ENCODE measurements at regions not wholly inside any gene's neighbourhood (a gene's known extent, or its start where the extent isn't known, plus 50 kb on each side); places are given as distances from the start of the nearest gene placed in this dataset.
A peak's percentile ranks its signal among the peaks of the same experiment; 100 is the strongest.
"Not testable (repeated sequence)": the region's sequence is repeated elsewhere in the genome, so short reads cannot be mapped to it uniquely, and the experiment has no call there.

DNA sequence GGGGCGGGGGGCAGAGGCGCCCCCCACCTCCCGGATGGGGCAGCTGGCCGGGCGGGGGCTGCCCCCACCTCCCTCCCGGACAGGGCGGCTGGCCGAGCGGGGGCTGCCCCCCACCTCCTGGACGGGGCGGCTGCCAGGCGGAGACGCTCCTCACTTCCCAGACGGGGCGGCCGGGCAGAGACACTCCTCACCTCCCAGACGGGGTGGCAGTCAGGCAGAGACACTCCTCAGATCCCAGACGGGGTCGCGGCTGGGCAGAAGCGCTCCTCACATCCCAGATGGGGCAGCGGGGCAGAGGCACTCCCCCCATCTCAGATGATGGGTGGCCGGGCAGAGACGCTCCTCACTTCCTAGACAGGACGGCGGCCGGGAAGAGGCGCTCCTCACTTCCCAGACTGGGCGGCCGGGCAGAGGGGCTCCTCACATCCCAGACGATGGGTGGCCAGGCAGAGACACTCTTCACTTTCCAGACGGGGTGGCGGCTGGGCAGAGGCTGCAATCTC, 240.1 kb downstream of the NPIPA7 start:
- not testable (repeated sequence) for DNase-seq

DNA sequence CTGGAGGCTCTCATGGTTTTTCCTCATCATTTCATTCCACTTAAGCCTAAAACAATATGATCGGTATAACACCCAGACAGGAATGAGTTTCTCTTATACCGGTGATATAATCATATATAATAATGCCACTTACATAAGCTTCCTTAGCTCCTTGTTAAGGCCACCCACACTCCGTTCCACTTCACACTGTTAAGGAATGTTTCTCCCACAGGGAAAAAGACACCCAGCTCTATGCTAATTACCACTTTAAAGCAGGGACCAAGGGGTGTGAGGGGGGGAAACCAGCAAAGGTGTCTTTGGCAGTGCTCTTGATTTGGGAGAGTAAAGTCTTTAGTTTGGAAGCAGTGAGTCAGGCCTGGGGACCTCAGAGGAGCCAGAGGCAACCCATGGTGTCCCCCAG, 245.4 kb downstream of the NPIPA7 start:
- DNase-seq: not testable (repeated sequence)

DNA sequence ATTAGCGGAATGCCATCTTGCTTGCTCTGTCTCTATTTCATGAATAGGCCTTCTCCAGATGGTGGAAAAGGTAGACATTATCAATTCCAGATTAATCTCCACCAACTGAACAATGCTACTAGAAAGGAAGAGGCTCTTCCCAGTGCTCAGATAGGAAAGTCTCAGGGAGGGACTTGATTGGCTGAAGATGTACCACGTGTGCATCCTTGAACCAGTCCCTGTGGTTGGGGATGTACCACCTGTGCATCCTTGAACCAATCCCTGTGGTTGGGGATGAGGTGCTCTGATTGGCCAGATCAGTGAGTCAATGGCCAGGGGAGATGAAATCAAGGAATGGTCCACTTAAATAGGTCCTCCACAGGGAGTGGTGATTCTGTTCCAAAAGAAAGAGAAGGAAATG, 246.2 kb downstream of the NPIPA7 start:
- not testable (repeated sequence) for DNase-seq

DNA sequence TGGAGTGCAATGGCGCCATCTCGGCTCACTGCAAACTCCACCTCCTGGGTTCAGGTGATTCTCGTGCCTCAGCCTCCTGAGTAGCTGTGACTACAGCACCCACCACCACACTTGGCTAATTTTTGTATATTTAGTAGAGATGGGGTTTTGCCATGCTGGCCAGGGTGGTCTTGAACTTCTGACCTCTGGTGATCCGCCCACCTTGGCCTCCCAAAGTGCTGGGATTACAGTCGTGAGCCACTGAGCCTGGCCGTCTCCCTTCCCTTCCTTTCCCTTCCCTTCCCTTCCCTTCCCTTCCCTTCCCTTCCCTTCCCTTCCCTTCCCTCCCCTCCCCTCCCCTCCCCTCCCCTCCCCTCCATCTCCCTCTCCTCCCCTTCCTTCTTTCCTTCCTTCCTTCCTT, 248.9 kb downstream of the NPIPA7 start:
- DNase-seq: not testable (repeated sequence)

DNA sequence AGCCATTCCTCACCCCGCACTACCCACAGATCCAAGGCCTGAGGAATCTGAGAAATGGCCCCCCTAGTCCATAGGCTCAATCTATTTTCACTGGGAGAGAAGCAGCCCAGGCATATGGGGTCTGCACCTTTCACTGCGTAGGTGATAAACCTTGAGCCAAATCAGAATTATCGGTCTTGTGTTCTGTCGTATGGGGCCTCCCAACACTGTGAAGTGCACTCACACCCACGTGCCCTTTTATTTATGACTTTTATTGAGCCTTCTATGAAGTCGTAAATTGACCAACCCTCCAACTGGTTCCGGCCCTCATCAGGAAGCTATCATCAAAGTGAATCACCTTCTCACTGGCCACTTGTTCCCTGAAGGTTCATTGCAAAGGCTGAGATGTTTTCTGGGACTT, 259.3 kb downstream of the NPIPA7 start:
- DNase-seq: not testable (repeated sequence)

DNA sequence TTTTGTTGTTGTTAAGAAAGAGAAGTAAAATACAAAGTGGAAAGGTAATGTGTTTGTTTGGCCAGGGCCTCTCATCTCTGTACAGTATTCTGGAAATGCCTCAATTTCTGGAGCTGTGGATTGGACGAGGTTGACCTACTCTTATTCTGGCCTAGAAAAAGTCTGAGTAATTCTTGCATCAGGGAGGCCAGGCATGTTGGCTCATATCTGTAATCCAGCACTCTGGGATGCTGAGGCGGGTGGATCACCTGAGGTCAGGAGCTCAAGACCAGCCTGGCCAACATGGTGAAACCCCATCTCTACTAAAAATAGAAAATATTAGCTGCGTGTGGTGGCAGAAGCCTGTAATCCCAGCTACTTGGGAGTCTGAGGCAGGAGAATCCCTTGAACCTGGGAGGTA, 259.8 kb downstream of the NPIPA7 start:
- DNase-seq: not testable (repeated sequence)

DNA sequence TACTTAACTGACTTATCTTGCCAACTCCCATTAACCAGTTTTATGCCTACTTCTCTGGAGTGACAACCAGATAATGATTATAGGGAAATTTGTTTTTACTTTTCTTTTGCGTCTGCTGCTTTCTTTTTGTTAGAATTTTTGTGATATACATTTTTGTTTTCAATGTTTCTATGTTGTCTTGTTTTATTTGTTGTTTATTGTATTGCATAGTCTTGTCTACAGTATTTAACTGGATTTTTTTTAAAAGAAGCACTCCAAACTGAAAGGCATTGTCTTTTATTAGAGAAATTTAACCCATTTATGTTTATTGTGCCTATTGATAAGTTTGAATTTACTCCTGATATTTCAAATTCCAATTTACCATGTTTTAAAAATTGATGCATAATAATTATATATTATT, 264.9 kb downstream of the NPIPA7 start:
- DNase-seq: not testable (repeated sequence)

DNA sequence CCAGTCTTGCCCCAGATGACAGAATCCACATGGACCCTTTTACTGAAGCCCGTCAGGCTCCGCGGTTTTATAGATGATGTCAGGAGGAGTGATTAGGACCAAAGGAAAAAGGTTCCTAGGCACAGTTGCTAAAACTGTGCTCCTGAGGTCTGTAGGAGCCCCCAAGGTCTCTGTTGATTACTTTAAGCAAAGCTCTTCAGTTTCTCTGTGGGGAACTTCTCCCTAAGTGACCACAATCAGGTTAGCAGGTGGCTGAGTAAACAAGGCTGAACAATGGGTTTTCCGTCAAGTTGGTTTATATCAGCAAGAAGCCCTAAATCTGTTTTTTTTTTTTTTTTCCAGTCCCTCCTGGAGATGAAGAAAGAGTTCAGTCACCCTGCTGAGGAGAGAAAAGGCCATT, 269.1 kb downstream of the NPIPA7 start:
- not testable (repeated sequence) for DNase-seq

DNA sequence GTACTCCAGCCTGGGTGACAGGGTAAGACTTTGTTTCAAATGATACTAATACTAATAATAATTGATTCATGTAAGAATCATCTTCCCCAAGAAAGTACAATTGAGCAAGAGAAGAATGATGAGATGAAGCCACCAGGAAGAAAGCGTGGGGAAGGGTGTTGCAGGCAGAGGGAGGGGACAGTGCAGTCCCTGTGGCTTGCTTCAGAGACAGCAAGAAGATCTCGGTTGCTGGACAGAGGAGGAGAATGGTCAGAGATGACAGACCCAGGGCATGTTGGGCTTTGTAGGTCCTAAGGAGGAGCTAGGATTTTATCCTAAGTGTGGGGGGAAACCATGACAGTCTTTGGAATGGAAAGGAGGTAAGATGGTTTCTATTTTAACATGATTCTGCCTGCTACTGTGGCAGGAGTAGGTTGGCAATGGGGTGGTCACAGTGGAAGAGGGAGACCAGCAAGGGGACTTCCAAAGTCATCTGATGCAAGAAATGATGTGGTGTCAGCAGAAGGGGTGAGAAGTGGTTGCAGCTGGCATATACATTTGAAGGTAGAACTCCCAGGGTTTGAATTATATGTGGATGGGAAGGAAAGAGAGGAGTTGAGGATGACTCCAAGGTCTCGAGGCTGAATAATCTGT, 293.4 kb downstream of the NPIPA7 start:
- DNase-seq: not testable (repeated sequence)

DNA sequence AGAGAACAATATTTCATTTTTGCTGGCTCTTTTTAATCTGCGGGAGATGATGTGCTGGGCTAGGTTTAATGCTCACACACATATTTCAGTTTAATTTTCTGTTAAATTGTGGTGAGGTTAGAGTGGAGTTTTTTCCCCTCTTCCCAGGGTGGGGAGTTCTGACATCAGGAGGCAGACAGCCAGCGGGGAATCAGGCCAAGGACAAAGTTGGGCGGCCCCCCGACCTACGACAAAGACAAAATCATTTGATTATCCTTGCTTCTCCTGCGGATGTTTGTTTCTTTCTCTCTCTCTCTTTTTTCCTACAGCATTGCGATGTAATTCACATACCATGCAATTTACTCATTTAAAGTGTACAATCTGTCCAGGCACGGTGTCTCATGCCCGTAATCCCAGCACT, 295.9 kb downstream of the NPIPA7 start:
- DNase-seq: not testable (repeated sequence)

DNA sequence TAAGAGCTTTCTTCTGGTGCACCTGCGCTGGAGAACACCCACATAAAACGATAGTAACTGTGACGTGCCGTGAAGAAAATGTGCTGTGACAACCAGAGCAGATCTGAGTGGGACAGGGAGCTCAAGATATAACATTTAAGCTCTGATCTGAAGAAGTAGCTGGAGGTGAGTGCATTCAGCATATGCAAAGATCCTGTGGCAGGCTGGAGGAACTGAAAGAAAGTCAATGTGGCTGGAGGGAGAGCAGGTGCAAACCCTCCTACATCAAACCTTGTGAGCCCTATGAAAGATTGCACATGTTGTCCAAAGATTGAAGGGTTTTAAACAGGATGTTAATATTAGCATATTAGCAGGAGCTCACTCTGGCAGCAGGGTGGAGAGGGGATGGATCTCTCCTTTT, 342.9 kb downstream of the NPIPA7 start:
- not testable (repeated sequence) for DNase-seq

DNA sequence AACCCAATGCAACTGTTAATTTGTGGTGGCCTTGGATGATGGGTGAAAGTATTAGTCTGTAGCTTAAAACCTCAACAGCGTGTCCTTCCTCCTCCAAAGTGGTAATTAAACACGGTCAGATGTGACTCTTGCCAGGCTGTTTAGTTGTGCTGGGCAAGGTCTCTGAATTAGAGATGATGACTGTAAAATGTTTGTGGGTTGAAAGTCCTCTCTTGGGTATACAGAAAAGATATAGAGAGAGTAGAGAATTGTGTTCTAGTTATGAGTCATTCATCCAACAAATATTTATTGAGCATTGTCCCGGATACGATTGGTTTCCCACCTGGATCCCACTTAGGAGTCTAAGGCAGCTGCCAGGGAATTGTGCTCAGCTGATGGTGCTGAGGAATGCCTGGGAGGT, 343.7 kb downstream of the NPIPA7 start:
- not testable (repeated sequence) for DNase-seq

DNA sequence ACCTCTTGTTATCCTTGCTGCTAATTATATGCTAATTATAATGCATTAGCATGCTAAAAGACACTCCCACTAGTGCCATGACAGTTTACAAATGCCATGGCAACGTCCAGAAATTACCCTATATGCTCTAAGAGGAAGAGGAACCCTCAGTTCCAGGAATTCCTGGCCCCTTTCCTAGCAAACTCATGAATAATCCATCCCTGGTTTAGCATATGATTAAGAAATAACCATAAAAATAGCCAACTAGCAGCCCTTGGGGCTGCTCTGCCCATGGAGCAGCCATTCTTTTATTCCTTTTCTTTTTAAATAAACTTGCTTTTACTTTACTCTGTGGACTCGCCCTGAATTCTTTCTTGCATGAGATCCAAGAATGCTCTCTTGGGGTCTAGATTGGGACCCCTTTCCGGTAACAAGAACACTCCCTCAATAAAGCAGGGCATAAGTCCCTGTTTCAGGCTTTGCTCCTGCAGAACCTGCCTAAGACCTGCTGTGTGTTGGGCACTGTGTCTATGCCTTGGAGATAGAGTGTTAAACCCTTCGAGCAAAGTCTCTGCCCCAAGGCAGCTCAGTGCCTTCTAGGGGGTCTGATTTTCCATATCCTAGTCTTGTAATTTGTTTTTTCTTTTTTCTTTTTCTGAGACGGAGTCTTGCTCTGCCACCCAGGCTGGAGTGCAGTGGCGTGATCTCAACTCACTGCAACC, 345.0 kb downstream of the NPIPA7 start:
- not testable (repeated sequence) for DNase-seq

DNA sequence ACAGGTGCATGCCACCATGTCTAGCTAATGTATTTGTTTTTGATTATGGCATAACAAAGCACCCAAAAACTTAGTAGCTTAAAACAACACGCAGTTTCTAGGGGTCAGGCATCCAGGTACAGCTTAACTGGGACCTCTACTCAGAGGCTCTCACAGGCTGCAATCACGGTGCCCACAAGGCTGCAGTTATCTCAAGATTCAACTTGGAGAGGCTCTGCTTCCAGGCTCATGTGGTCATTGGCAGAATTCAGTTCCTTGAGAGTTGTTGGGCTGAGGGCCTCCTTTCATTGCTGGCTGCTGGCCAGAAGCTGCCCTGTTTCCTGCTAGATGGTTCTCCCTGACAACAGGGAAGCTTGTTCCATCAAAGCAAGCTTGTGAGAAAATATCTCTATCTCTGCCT, 348.1 kb downstream of the NPIPA7 start:
- not testable (repeated sequence) for DNase-seq

DNA sequence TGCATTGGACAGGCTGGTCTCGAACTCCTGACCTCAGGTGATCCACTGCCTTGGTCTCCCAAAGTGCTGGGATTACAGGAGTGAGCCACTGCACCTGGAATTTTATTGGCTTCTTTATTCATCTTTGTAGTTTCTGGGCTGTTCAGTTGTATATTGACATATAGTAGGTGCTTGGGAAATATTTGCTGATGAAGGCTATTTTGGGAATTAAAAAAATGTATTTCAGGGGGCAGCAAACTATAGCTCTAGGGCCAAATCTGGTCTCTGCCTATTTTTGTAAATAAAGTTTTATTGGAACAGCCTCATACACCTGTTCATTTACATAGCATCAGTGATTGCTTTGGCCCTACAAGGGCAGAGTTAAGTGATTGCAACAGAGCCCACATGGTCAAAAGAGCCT, 363.6 kb downstream of the NPIPA7 start:
- not testable (repeated sequence) for DNase-seq

DNA sequence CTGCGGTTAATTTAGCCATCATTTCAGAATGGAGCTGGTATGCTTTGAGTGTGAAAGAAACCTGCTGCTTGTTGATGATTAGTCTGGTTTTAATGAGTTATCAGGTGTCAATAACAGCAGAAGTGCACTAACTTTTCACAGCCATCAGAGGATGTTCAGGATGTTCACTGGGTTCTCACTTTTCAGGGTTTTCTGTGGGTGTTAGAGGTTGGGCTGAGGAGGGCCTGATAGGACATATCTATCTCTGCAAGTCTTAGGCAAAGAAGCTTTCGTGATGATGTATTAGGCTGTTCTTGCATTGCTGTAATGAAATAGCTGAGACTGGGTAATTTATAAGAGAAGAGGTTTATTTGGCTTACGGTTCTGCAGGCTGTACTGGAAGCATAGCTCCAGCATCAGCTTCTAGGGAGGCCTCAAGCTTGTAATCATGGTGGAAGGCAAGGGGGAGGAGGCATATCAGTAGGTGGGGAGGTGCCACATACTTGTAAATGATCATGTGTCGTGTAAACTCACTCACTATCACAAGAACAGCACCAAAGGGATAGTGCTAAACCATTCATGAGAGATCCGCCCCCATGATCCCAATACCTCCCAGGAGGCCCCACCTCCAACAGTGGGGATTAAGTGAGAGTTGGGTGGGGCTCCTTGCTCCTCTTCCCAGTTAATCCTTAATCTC, 376.2 kb downstream of the NPIPA7 start:
- not testable (repeated sequence) for DNase-seq

DNA sequence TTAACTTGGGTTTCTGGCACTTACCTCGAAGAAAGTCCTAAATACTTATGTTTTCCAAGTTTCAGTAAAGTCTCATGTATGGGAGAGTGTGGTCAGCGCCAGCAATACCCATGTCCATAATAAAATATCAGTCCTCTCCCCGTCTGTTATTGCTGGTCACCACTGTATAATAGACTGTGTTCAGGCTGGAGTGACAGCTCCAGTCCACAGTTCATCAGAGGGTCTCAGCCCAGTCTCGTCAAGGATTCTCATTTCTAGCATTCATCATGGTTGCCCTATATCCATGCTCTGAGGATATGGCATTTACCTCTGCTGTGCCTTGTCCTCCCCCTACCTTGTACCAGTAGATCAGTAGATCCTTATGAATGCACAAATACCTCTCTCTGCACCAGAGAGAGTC, 384.5 kb downstream of the NPIPA7 start:
- DNase-seq: no peak

DNA sequence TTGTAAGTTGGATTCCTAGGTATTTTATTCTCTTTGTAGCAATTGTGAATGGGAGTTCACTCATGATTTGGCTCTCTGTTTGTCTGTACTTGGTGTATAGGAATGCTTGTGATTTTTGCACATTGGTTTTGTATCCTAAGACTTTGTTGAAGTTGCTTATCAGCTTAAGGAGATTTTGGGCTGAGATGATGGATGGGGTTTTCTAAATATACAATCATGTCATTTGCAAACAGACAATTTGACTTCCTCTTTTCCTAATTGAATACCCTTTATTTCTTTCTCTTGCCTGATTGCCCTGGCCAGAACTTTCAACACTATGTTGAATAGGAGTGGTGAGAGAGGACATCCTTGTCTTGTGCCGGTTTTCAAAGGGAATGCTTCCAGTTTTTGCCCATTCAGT, 391.8 kb downstream of the NPIPA7 start:
- not testable (repeated sequence) for DNase-seq

DNA sequence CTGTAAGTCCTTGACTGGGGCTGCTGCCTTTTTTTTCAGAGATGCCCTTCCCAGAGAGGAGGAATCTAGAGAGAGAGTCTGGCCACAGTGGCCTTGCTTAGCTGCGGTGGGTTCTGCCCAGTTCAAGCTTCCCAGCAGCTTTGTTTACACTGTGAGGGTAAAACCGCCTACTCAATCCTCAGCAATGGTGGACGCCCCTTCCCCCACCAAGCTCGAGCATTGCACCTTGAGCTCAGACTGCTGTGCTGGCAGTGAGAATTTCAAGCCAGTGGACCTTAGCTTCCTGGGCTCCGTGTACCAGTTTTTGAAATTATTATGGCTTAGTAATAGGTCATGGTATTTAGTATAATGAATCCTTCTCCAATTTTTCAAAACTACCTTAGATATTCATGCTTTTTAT, 395.4 kb downstream of the NPIPA7 start:
- DNase-seq: no peak

DNA sequence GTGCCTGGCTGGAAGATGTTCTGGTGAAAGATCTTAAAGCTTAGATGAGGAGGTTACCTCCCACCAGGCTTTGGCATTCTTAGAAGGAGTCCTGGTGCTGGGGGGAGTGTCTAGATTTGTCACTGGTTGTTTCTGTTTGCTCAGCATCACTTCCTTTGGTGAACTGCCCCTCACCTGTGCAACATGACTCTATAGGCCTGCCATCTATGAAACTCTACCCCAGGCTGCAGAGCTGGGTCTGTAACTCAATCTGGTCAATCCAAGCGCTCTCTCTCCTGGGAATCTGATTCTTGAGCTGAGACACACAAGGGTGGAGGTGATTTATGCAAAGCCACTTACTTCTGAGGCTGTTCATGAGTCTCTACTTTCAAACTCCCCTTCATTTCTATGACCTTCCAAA, 399.4 kb downstream of the NPIPA7 start:
- peak; percentile 13 for DNase-seq

DNA sequence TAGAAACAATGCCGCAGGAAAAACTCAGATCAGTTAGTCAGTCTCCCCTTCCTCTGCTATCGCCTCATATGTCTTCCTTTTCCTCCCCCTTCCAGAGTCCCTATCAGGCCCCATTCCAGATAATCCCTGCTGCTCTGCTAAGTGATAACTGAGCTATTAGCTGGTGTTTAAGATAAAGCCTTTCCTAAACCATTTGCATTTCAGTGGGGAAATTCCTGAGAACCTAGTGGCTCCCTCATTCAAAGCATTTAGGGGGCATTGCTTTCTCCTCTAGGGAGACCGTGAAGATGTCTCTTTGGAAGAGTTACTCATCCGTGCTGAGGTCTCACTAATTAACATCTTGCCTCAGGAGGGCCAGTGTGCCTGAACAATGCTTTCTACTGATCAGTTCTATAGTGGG, 401.6 kb downstream of the NPIPA7 start:
- DNase-seq: no peak

DNA sequence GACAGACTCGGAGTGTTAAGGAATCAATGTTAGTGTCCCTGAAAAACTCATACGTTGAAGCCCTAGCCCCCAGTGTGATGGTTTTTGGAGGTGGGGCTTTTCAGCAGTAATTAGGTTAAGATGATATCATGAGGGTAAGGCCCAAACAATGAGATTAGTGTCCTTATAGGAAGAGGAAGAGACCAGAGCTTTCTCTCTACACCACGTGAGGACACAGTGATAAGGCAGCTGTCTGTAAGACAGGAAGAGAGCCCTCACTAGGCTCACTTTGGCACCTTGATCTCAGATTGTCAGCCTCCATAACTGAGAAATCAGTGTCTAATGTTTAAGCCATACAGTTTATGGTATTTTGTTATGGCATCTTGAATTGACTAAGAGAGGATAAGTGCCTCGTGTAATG, 403.2 kb downstream of the NPIPA7 start:
- no peak for DNase-seq

DNA sequence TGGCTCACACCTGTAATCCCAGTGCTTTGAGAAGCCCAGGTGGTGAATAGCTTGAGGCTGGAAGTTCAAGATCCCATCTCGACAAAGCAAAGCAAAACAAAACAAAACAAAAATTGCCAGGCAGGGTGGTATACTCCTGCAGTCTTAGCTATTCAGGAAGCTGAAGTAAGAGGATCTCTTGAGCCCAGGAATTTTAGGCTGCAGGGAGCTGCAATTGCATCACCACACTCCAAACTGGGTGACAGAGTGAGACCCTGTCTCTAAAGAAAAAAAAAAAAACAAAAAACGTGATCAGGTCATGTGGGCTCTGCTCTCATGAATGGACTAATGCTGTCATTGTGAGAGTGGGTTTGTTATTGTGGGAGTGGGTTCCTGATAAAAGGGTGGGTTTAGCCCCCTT, 409.1 kb downstream of the NPIPA7 start:
- DNase-seq: no peak

Data from left kidney (tissue), 1 donor.